ENCODE measurements at regions not wholly inside any gene's neighbourhood (a gene's known extent, or its start where the extent isn't known, plus 50 kb on each side); places are given as distances from the start of the nearest gene placed in this dataset.
"Not testable (repeated sequence)": the region's sequence is repeated elsewhere in the genome, so short reads cannot be mapped to it uniquely, and the experiment has no call there.

DNA sequence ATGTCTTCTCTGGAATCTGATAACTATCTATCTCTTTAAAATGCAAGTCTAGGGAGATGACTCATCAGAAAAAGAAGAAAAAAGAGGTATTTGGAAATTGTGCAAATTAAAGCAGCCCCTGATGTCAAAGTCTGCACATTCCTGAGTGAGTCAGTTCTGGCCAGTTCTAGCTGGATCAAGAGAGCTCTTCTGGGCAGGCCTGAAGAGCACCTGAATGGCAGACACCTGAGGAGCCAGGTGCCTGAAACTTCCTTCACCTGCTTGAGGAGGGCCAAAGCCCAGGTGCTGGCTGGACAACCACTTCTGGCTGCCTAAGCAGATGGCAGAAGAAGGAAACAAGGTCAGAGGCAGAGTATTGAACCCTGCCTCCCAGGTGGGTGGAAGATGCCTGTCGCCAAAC, 1575.4 kb downstream of the RPIA start:
- BruUV-seq (replicated peaks); ATAC-seq; FAIRE-seq; H3K27ac ChIP-seq (ENCODE audit: control insufficient read depth, insufficient read depth); POLR2A ChIA-PET; intact Hi-C loops (cut with micrococcal nuclease; ENCODE audit: unreplicated experiment); H3K27me3 ChIP-seq (replicated peaks in 1 of 2; ENCODE audit: control insufficient read depth in 2 of 2, insufficient read depth in 2 of 2, low read length in 1 of 2); DNase-seq (ENCODE audit: low read depth, low spot score); SMC1A ChIA-PET (ENCODE audit: uncharacterized antibody, unreplicated experiment); H3K4me3 ChIP-seq; H3K4me1 ChIP-seq (ENCODE audit: control insufficient read depth, insufficient read depth, low read length); H3K4me2 ChIP-seq (ENCODE audit: control insufficient read depth, insufficient read depth); H3K36me3 ChIP-seq (ENCODE audit: control insufficient read depth in 2 of 2, insufficient read depth in 2 of 2, low read length in 1 of 2); H4K20me1 ChIP-seq (ENCODE audit: control insufficient read depth, insufficient read depth); CTCF ChIA-PET; H3K9ac ChIP-seq (ENCODE audit: control insufficient read depth, insufficient read depth, low read length); H3K79me2 ChIP-seq (ENCODE audit: control insufficient read depth, insufficient read depth, low read length); H2AFZ ChIP-seq (ENCODE audit: control insufficient read depth, low read depth, low read length); H3K9me3 ChIP-seq (replicated peaks; ENCODE audit: control insufficient read depth, insufficient read depth, low read length); in situ Hi-C loops (cut with MboI); RAD21 ChIA-PET (ENCODE audit: unreplicated experiment): not testable (repeated sequence)
- WGBS (ENCODE audit: insufficient coverage, insufficient replicate concordance, low lambda C conversion rate, missing lambda C conversion rate): 33% methylated on average over 1 of the region's 1 CpG

DNA sequence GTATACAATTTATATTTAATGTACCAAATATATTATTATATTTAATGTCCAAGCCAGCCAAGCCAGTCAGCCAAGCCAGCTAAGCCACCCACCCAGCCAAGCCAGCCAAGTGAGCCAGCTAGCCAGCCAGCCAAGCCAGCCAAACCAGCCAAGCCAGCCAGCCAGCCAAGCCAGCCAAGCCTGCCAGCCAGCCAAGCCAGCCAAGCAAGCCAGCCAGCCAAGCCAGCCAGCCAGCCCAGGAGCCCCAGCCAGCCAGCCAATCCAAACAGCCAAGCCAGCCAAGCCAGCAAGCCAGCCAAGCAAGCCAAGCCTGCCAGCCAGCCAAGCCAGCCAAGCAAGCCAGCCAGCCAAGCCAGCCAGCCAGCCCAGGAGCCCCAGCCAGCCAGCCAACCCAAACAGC, 1596.3 kb downstream of the RPIA start:
- ATAC-seq; RAD21 ChIA-PET (ENCODE audit: unreplicated experiment); H3K4me3 ChIP-seq; H3K36me3 ChIP-seq (ENCODE audit: control insufficient read depth in 2 of 2, insufficient read depth in 2 of 2, low read length in 1 of 2); BruUV-seq (replicated peaks); POLR2A ChIA-PET; SMC1A ChIA-PET (ENCODE audit: uncharacterized antibody, unreplicated experiment); DNase-seq (ENCODE audit: low read depth, low spot score); H3K9ac ChIP-seq (ENCODE audit: control insufficient read depth, insufficient read depth, low read length); H4K20me1 ChIP-seq (ENCODE audit: control insufficient read depth, insufficient read depth); CTCF ChIA-PET; intact Hi-C loops (cut with micrococcal nuclease; ENCODE audit: unreplicated experiment); H3K4me2 ChIP-seq (ENCODE audit: control insufficient read depth, insufficient read depth); H3K27me3 ChIP-seq (replicated peaks in 1 of 2; ENCODE audit: control insufficient read depth in 2 of 2, insufficient read depth in 2 of 2, low read length in 1 of 2); in situ Hi-C loops (cut with MboI); H3K9me3 ChIP-seq (replicated peaks; ENCODE audit: control insufficient read depth, insufficient read depth, low read length); H3K79me2 ChIP-seq (ENCODE audit: control insufficient read depth, insufficient read depth, low read length); H2AFZ ChIP-seq (ENCODE audit: control insufficient read depth, low read depth, low read length); H3K27ac ChIP-seq (ENCODE audit: control insufficient read depth, insufficient read depth); FAIRE-seq; H3K4me1 ChIP-seq (ENCODE audit: control insufficient read depth, insufficient read depth, low read length): not testable (repeated sequence)

DNA sequence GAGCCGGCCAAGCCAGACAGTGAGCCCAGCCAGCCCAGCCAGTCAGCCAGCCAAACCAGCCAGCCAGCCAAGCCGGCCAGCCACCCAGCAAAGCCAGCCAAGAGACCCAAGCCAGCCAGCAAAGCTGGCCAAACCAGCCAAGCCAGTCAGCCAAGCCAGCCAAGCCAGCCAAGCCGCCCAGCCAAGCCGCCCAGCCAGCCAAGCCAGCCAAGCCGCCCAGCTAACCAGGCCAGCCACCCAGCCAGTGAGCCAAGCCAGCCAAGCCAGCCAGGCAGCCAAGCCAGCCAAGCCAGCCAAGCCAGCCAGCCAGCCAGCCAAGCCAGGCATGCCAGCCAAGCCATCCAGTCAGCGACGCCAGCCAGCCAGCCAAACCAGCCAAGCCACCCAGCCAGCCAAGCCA, 1596.9 kb downstream of the RPIA start:
- DNase-seq (ENCODE audit: low read depth, low spot score); POLR2A ChIA-PET; FAIRE-seq; intact Hi-C loops (cut with micrococcal nuclease; ENCODE audit: unreplicated experiment); H3K79me2 ChIP-seq (ENCODE audit: control insufficient read depth, insufficient read depth, low read length); BruUV-seq (replicated peaks); H4K20me1 ChIP-seq (ENCODE audit: control insufficient read depth, insufficient read depth); SMC1A ChIA-PET (ENCODE audit: uncharacterized antibody, unreplicated experiment); H3K9me3 ChIP-seq (replicated peaks; ENCODE audit: control insufficient read depth, insufficient read depth, low read length); H3K4me3 ChIP-seq; RAD21 ChIA-PET (ENCODE audit: unreplicated experiment); H3K27me3 ChIP-seq (replicated peaks in 1 of 2; ENCODE audit: control insufficient read depth in 2 of 2, insufficient read depth in 2 of 2, low read length in 1 of 2); H3K4me2 ChIP-seq (ENCODE audit: control insufficient read depth, insufficient read depth); H3K36me3 ChIP-seq (ENCODE audit: control insufficient read depth in 2 of 2, insufficient read depth in 2 of 2, low read length in 1 of 2); H2AFZ ChIP-seq (ENCODE audit: control insufficient read depth, low read depth, low read length); H3K4me1 ChIP-seq (ENCODE audit: control insufficient read depth, insufficient read depth, low read length); CTCF ChIA-PET; ATAC-seq; in situ Hi-C loops (cut with MboI); H3K9ac ChIP-seq (ENCODE audit: control insufficient read depth, insufficient read depth, low read length); H3K27ac ChIP-seq (ENCODE audit: control insufficient read depth, insufficient read depth): not testable (repeated sequence)
- WGBS (ENCODE audit: insufficient coverage, insufficient replicate concordance, low lambda C conversion rate, missing lambda C conversion rate): no CpG with 5 or more reads among the region's 7 CpGs

DNA sequence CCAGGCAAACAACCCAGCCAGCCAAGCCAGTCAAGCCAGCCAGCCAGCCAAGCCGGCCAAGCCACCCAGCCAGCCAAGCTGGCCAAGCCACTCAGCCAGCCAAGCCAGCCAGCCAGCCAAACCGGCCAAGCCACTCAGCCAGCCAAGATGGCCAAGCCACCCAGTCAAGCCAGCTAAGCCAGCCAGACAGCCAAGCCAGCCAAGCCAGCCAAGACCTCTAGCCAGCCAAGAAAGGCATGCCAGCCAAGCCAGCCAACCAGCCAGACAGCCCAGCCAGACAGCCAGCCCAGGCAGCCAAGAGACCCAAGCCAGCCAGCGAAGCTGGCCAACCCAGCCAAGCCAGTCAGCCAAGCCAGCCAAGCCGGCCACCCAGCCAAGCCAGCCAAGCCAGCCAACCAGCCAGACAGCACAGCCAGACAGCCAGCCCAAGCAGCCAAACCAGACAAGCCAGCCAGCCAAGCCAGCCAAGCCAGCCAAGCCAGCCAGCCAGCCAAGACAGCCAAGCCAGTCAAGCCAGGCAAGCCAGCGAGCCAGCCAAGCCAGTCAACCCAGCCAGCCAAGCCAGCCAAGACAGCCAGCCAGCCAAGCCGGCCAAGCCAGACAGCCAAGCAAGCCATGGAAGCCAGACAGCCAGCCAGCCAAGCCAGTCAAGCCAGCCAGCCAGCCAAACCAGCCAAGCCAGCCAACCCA, 1598.0 kb downstream of the RPIA start:
- SMC1A ChIA-PET (ENCODE audit: uncharacterized antibody, unreplicated experiment): not testable (repeated sequence)

More for the DNA sequence above, 1598.0 kb downstream of the RPIA start:
- POLR2A ChIA-PET; CTCF ChIA-PET; H3K9me3 ChIP-seq (replicated peaks; ENCODE audit: control insufficient read depth, insufficient read depth, low read length); FAIRE-seq; H3K9ac ChIP-seq (ENCODE audit: control insufficient read depth, insufficient read depth, low read length); H3K4me3 ChIP-seq; in situ Hi-C loops (cut with MboI); BruUV-seq (replicated peaks); ATAC-seq; H4K20me1 ChIP-seq (ENCODE audit: control insufficient read depth, insufficient read depth); H3K27me3 ChIP-seq (replicated peaks in 1 of 2; ENCODE audit: control insufficient read depth in 2 of 2, insufficient read depth in 2 of 2, low read length in 1 of 2); H3K79me2 ChIP-seq (ENCODE audit: control insufficient read depth, insufficient read depth, low read length); H2AFZ ChIP-seq (ENCODE audit: control insufficient read depth, low read depth, low read length); H3K4me1 ChIP-seq (ENCODE audit: control insufficient read depth, insufficient read depth, low read length); H3K36me3 ChIP-seq (ENCODE audit: control insufficient read depth in 2 of 2, insufficient read depth in 2 of 2, low read length in 1 of 2); H3K4me2 ChIP-seq (ENCODE audit: control insufficient read depth, insufficient read depth); H3K27ac ChIP-seq (ENCODE audit: control insufficient read depth, insufficient read depth); RAD21 ChIA-PET (ENCODE audit: unreplicated experiment); intact Hi-C loops (cut with micrococcal nuclease; ENCODE audit: unreplicated experiment); DNase-seq (ENCODE audit: low read depth, low spot score): not testable (repeated sequence)
- WGBS (ENCODE audit: insufficient coverage, insufficient replicate concordance, low lambda C conversion rate, missing lambda C conversion rate): 18% methylated on average over 6 of the region's 6 CpGs

Data from GM12878 (cell line).